ENCODE measurements at regions not wholly inside any gene's neighbourhood (a gene's known extent, or its start where the extent isn't known, plus 50 kb on each side); places are given as distances from the start of the nearest gene placed in this dataset.
A peak's percentile ranks its signal among the peaks of the same experiment; 100 is the strongest.

DNA sequence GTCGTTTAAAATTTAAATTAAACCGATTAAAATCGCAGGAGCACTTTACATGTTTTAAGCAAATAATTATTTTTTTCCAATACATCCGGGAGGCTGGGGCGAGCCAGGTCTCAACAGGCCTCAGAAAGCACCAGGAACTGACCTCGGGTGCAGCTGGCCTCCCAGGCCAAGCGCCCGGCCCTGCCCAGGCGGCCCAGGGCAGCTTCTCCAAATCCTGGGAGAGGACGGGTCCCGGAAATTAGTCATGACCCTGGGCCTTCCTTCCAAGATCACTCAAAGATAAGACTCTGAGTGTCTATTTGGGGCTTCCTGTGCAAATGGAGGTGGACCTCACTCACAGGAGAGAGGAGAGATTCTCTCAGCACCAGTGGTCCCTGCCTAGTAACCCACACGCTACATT, 177.1 kb downstream of the BCL11B start:
- WGBS, 2 donors: 74 to 85% methylated on average over 12 of the region's 12 CpGs
- DNase-seq: no peak
- H3K27ac ChIP-seq (ENCODE audit: low read depth in 1 of 2, low read length in 1 of 2): no peak overlapping the region
- ATAC-seq (ENCODE audit: insufficient read depth, low FRiP score): no peak
- H3K9ac ChIP-seq (ENCODE audit: insufficient read depth in 1 of 2, low read length in 2 of 2): no peak overlapping the region
- H3K4me1 ChIP-seq (ENCODE audit: control insufficient read depth in 5 of 5, insufficient read depth in 5 of 5, low read length in 5 of 5): peaks cover 0 to 9% (median 0%) of the 10 kb centered on the region in 5 donors
- no peaks in the 10 kb centered on the region for H3K27me3 ChIP-seq (ENCODE audit: control insufficient read depth in 3 of 3, insufficient read depth in 3 of 3, low read length in 2 of 3)
- TF ChIP-seq, protein P1, sequence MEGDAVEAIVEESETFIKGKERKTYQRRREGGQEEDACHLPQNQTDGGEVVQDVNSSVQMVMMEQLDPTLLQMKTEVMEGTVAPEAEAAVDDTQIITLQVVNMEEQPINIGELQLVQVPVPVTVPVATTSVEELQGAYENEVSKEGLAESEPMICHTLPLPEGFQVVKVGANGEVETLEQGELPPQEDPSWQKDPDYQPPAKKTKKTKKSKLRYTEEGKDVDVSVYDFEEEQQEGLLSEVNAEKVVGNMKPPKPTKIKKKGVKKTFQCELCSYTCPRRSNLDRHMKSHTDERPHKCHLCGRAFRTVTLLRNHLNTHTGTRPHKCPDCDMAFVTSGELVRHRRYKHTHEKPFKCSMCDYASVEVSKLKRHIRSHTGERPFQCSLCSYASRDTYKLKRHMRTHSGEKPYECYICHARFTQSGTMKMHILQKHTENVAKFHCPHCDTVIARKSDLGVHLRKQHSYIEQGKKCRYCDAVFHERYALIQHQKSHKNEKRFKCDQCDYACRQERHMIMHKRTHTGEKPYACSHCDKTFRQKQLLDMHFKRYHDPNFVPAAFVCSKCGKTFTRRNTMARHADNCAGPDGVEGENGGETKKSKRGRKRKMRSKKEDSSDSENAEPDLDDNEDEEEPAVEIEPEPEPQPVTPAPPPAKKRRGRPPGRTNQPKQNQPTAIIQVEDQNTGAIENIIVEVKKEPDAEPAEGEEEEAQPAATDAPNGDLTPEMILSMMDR (IDR thresholded peaks at IDR 0.05; ENCODE audit: control extremely low read depth, extremely low read depth): no peak
- no peak overlapping the region for H3K4me3 ChIP-seq
- no peaks in the 10 kb centered on the region for H3K36me3 ChIP-seq (ENCODE audit: control insufficient read depth in 4 of 4, insufficient read depth in 4 of 4, low read length in 4 of 4)
- H3K9me3 ChIP-seq (ENCODE audit: control insufficient read depth in 4 of 4, insufficient read depth in 3 of 4, low read length in 3 of 4): no peaks in the 10 kb centered on the region

DNA sequence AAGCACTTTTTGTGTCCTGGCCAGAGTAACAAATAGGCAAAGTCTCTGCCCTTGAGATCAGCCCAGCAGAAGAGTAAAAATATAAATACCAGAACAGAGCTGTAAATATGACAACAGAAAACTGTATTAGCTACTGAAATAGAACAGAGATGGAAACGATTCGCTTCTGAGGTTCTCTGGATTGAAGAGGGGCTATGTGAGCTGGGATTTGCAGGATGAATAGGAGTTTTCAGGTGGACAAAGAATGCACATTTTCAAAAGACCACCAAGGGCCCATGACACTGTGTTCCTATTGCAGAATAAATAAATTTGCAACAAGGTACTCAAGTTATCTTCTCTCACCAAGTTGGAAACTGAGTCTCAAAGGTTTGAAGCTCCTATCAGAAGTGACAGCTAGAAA, 176.6 kb downstream of the BCL11B start:
- no peak overlapping the region for H3K4me3 ChIP-seq
- no peaks in the 10 kb centered on the region for H3K9me3 ChIP-seq (ENCODE audit: control insufficient read depth in 4 of 4, insufficient read depth in 3 of 4, low read length in 3 of 4)
- TF ChIP-seq, protein P1 (IDR thresholded peaks at IDR 0.05; ENCODE audit: control extremely low read depth, extremely low read depth): no peak
- ATAC-seq (ENCODE audit: insufficient read depth, low FRiP score) (no peak), DNase-seq (no peak)
- peaks cover 0 to 9% (median 0%) of the 10 kb centered on the region in 5 donors for H3K4me1 ChIP-seq (ENCODE audit: control insufficient read depth in 5 of 5, insufficient read depth in 5 of 5, low read length in 5 of 5)
- no peaks in the 10 kb centered on the region for H3K36me3 ChIP-seq (ENCODE audit: control insufficient read depth in 4 of 4, insufficient read depth in 4 of 4, low read length in 4 of 4)
- no peaks in the 10 kb centered on the region for H3K27me3 ChIP-seq (ENCODE audit: control insufficient read depth in 3 of 3, insufficient read depth in 3 of 3, low read length in 2 of 3)
- WGBS, 2 donors: 92 to 94% methylated on average over 2 of the region's 2 CpGs
- H3K9ac ChIP-seq (ENCODE audit: insufficient read depth in 1 of 2, low read length in 2 of 2): no peak overlapping the region
- no peak overlapping the region for H3K27ac ChIP-seq (ENCODE audit: low read depth in 1 of 2, low read length in 1 of 2)

DNA sequence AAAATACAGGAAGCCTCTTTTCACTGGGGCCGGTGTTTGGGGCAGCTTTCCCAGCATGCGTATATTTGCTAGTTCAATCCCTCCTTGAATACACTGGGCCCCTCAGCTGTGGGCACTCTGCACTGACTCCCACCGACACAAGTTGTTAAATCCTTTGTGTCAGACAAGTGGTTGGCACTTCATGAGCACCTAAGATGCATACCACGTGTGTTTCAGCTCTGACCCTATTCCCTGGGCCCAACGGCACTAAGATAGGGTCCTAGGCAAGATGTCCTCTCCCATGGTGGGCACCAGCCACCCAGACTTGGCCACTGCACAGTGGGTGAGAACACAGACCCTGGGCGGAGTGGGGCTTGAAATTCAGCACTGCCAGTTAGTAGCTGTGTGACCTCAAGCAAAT, 173.8 kb downstream of the BCL11B start:
- no peak for ATAC-seq (ENCODE audit: insufficient read depth, low FRiP score)
- H3K36me3 ChIP-seq (ENCODE audit: control insufficient read depth in 4 of 4, insufficient read depth in 4 of 4, low read length in 4 of 4): no peaks in the 10 kb centered on the region
- TF ChIP-seq, protein P1 (IDR thresholded peaks at IDR 0.05; ENCODE audit: control extremely low read depth, extremely low read depth): no peak
- no peak overlapping the region for H3K27ac ChIP-seq (ENCODE audit: low read depth in 1 of 2, low read length in 1 of 2)
- DNase-seq: peak in 1 of 3 donors; percentile 34
- peaks cover 0 to 9% (median 0%) of the 10 kb centered on the region in 5 donors for H3K4me1 ChIP-seq (ENCODE audit: control insufficient read depth in 5 of 5, insufficient read depth in 5 of 5, low read length in 5 of 5)
- H3K27me3 ChIP-seq (ENCODE audit: control insufficient read depth in 3 of 3, insufficient read depth in 3 of 3, low read length in 2 of 3): no peaks in the 10 kb centered on the region
- peaks cover 0 to 1% (median 0%) of the 10 kb centered on the region in 4 donors for H3K9me3 ChIP-seq (ENCODE audit: control insufficient read depth in 4 of 4, insufficient read depth in 3 of 4, low read length in 3 of 4)
- WGBS, 2 donors: 75 to 79% methylated on average over 6 of the region's 6 CpGs
- H3K9ac ChIP-seq (ENCODE audit: insufficient read depth in 1 of 2, low read length in 2 of 2): no peak overlapping the region
- peak overlapping the region; percentile 10 for H3K4me3 ChIP-seq

Measured in lung (tissue), 11 donors.